ENCODE measurements at regions not wholly inside any gene's neighbourhood (a gene's known extent, or its start where the extent isn't known, plus 50 kb on each side); places are given as distances from the start of the nearest gene placed in this dataset.

- TF ChIP-seq CTCF (IDR thresholded peaks at IDR 0.05) (no peak), ZFX (IDR thresholded peaks at IDR 0.05; ENCODE audit: borderline replicate concordance) (no peak)
Observed at GRCh38 chr13:34654647-34655046, 287.4 kb upstream of the NBEA start.

Data from 22Rv1 (cell line).